ENCODE measurements at regions not wholly inside any gene's neighbourhood (a gene's known extent, or its start where the extent isn't known, plus 50 kb on each side); places are given as distances from the start of the nearest gene placed in this dataset.

DNA sequence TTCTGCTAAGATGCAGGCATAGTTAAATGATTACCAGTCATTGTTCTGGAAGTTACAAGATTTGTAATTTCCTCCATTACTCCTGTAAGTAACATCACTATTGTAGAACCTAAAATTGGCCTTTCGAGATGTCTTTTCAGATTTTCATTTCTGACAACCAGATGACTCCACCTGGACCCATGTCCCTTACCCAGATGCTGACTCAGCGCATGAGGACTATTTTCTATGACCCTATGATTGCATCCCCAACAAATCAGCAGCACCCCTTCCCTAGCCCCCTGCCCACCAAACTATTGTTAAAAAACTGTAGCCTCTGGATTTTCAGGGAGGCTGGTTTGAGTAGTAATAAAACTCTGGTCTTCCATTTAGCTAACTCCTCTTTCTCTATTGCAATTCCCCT lies 55.2 kb upstream of the RCBTB2 start:
- Mint-ChIP-seq H3K27ac (no peak overlapping the region), H3K4me3 (no peak overlapping the region), H3K9me3 (peaks cover 16% of the 10 kb centered on the region; the same call in 2 of the 3 replicates), H3K36me3 (ENCODE audit: low read depth) (peaks cover 26% of the 10 kb centered on the region), H3K4me1 (peaks cover 30% of the 10 kb centered on the region), H3K27me3 (ENCODE audit: insufficient read depth, low read depth, poor library complexity) (peaks cover 11% of the 10 kb centered on the region)
- Histone ChIP-seq H3K79me2 (replicated peaks; ENCODE audit: insufficient read depth) (no peaks in the 10 kb centered on the region), H3K4me1 (ENCODE audit: insufficient read depth) (peaks cover 31% of the 10 kb centered on the region), H3K4me2 (no peak overlapping the region), H2AFZ (no peak overlapping the region), H3K4me3 (no peak overlapping the region), H3K27me3 (ENCODE audit: insufficient read depth) (no peaks in the 10 kb centered on the region), H3K27ac (ENCODE audit: low read depth) (no peak overlapping the region), H3K36me3 (ENCODE audit: insufficient read depth) (no peaks in the 10 kb centered on the region), H3K9me2 (ENCODE audit: insufficient read depth) (peaks cover 6% of the 10 kb centered on the region), H3F3A (replicated peaks; ENCODE audit: low read depth) (no peaks in the 10 kb centered on the region), H4K20me1 (replicated peaks; ENCODE audit: insufficient read depth) (no peaks in the 10 kb centered on the region)
- ATAC-seq = no peak
- TF ChIP-seq, protein P1, sequence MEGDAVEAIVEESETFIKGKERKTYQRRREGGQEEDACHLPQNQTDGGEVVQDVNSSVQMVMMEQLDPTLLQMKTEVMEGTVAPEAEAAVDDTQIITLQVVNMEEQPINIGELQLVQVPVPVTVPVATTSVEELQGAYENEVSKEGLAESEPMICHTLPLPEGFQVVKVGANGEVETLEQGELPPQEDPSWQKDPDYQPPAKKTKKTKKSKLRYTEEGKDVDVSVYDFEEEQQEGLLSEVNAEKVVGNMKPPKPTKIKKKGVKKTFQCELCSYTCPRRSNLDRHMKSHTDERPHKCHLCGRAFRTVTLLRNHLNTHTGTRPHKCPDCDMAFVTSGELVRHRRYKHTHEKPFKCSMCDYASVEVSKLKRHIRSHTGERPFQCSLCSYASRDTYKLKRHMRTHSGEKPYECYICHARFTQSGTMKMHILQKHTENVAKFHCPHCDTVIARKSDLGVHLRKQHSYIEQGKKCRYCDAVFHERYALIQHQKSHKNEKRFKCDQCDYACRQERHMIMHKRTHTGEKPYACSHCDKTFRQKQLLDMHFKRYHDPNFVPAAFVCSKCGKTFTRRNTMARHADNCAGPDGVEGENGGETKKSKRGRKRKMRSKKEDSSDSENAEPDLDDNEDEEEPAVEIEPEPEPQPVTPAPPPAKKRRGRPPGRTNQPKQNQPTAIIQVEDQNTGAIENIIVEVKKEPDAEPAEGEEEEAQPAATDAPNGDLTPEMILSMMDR (conservative IDR thresholded peaks at IDR 0.05; ENCODE audit: low read depth in 2 of 2) = no peak
- TF ChIP-seq EZH2phosphoT487 (IDR thresholded peaks at IDR 0.05; ENCODE audit: unreplicated experiment) (no peak), ZNF114 (CRISPR knock-in tag; IDR thresholded peaks at IDR 0.05) (no peak), JUNB (IDR thresholded peaks at IDR 0.05; ENCODE audit: unreplicated experiment) (no peak), NANOG (IDR thresholded peaks at IDR 0.05; ENCODE audit: borderline replicate concordance) (no peak), STAT1 (IDR thresholded peaks at IDR 0.05; ENCODE audit: unreplicated experiment) (no peak), POLR2AphosphoS5 (IDR thresholded peaks at IDR 0.05; ENCODE audit: low read depth) (no peak), ZNF331 (CRISPR knock-in tag; IDR thresholded peaks at IDR 0.05; ENCODE audit: low read depth) (no peak), CREB1 (CRISPR knock-in tag; IDR thresholded peaks at IDR 0.05; ENCODE audit: low read depth) (no peak), EZH2 (IDR thresholded peaks at IDR 0.05; ENCODE audit: low read depth, unreplicated experiment) (no peak), REST (IDR thresholded peaks at IDR 0.05; ENCODE audit: unreplicated experiment) (no peak)
- TF ChIP-seq, protein P2, sequence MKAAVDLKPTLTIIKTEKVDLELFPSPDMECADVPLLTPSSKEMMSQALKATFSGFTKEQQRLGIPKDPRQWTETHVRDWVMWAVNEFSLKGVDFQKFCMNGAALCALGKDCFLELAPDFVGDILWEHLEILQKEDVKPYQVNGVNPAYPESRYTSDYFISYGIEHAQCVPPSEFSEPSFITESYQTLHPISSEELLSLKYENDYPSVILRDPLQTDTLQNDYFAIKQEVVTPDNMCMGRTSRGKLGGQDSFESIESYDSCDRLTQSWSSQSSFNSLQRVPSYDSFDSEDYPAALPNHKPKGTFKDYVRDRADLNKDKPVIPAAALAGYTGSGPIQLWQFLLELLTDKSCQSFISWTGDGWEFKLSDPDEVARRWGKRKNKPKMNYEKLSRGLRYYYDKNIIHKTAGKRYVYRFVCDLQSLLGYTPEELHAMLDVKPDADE (IDR thresholded peaks at IDR 0.05) = no peak
- TF ChIP-seq, protein P3, sequence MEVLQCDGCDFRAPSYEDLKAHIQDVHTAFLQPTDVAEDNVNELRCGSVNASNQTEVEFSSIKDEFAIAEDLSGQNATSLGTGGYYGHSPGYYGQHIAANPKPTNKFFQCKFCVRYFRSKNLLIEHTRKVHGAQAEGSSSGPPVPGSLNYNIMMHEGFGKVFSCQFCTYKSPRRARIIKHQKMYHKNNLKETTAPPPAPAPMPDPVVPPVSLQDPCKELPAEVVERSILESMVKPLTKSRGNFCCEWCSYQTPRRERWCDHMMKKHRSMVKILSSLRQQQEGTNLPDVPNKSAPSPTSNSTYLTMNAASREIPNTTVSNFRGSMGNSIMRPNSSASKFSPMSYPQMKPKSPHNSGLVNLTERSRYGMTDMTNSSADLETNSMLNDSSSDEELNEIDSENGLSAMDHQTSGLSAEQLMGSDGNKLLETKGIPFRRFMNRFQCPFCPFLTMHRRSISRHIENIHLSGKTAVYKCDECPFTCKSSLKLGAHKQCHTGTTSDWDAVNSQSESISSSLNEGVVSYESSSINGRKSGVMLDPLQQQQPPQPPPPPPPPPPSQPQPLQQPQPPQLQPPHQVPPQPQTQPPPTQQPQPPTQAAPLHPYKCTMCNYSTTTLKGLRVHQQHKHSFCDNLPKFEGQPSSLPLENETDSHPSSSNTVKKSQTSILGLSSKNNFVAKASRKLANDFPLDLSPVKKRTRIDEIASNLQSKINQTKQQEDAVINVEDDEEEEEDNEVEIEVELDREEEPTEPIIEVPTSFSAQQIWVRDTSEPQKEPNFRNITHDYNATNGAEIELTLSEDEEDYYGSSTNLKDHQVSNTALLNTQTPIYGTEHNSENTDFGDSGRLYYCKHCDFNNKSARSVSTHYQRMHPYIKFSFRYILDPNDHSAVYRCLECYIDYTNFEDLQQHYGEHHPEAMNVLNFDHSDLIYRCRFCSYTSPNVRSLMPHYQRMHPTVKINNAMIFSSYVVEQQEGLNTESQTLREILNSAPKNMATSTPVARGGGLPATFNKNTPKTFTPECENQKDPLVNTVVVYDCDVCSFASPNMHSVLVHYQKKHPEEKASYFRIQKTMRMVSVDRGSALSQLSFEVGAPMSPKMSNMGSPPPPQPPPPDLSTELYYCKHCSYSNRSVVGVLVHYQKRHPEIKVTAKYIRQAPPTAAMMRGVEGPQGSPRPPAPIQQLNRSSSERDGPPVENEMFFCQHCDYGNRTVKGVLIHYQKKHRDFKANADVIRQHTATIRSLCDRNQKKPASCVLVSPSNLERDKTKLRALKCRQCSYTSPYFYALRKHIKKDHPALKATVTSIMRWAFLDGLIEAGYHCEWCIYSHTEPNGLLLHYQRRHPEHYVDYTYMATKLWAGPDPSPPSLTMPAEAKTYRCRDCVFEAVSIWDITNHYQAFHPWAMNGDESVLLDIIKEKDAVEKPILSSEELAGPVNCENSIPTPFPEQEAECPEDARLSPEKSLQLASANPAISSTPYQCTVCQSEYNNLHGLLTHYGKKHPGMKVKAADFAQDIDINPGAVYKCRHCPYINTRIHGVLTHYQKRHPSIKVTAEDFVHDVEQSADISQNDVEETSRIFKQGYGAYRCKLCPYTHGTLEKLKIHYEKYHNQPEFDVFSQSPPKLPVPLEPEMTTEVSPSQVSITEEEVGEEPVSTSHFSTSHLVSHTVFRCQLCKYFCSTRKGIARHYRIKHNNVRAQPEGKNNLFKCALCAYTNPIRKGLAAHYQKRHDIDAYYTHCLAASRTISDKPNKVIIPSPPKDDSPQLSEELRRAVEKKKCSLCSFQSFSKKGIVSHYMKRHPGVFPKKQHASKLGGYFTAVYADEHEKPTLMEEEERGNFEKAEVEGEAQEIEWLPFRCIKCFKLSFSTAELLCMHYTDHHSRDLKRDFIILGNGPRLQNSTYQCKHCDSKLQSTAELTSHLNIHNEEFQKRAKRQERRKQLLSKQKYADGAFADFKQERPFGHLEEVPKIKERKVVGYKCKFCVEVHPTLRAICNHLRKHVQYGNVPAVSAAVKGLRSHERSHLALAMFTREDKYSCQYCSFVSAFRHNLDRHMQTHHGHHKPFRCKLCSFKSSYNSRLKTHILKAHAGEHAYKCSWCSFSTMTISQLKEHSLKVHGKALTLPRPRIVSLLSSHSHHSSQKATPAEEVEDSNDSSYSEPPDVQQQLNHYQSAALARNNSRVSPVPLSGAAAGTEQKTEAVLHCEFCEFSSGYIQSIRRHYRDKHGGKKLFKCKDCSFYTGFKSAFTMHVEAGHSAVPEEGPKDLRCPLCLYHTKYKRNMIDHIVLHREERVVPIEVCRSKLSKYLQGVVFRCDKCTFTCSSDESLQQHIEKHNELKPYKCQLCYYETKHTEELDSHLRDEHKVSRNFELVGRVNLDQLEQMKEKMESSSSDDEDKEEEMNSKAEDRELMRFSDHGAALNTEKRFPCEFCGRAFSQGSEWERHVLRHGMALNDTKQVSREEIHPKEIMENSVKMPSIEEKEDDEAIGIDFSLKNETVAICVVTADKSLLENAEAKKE (CRISPR knock-in tag; IDR thresholded peaks at IDR 0.05) = no peak
- no peak for DNase-seq (ENCODE audit: low spot score)

All from GM23338 (cell line).